ENCODE measurements at regions not wholly inside any gene's neighbourhood (a gene's known extent, or its start where the extent isn't known, plus 50 kb on each side); places are given as distances from the start of the nearest gene placed in this dataset.

DNA sequence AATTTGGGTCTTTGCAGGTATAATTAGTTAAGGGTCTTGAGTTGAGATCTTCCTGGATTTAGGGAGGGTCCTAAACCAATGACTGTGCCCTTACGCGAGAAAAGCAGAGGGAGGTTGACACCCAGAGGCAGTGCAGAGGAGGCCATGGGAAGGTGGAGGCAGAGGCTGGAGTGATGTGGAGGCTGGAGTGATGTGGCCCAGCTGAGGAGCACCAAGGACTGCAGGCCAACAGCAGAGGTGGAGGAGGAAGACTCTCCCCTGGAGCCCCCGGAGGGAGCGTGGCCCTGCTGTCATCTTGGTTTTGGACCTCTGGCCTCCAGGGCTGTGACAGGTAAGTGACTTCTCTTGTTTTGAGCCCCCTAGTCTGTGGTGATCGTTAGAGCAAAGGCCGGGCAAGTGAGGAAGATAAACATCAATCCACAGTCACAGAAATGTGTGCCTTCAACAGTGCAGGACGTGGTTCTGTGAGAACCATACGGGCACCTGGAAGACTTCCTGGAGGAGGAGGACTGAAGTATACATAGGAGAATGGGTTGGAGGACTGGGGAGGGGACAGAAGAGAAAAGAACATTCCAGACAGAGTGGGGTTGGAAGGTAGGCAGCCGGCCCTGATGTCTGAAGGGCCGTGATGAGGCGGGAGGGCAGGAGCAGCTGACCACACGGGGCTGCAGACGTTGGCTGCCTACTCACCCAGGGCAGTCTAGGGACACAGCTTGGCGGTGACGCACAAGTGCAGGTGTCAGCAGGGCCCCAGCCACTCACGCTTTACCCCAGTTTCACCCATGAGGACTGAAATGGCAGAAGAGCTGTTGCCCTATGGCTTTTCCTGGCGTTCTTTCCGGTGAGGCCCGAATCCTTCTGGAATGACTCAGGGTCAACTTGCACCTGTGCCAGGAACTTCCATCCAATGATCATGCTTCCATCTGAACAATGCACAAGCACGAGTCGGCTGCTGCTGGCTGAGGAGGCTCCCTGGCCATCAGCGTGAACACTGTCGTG lies 270.2 kb downstream of the CTTN start:
- no peak for TF ChIP-seq EZH2 (IDR thresholded peaks at IDR 0.05; ENCODE audit: low read length, missing control alignments)
- TF ChIP-seq, protein P1, sequence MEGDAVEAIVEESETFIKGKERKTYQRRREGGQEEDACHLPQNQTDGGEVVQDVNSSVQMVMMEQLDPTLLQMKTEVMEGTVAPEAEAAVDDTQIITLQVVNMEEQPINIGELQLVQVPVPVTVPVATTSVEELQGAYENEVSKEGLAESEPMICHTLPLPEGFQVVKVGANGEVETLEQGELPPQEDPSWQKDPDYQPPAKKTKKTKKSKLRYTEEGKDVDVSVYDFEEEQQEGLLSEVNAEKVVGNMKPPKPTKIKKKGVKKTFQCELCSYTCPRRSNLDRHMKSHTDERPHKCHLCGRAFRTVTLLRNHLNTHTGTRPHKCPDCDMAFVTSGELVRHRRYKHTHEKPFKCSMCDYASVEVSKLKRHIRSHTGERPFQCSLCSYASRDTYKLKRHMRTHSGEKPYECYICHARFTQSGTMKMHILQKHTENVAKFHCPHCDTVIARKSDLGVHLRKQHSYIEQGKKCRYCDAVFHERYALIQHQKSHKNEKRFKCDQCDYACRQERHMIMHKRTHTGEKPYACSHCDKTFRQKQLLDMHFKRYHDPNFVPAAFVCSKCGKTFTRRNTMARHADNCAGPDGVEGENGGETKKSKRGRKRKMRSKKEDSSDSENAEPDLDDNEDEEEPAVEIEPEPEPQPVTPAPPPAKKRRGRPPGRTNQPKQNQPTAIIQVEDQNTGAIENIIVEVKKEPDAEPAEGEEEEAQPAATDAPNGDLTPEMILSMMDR (conservative IDR thresholded peaks at IDR 0.05 in 1 of 2, IDR thresholded peaks at IDR 0.05 in 1 of 2; ENCODE audit: low read depth in 1 of 2, low read length in 2 of 2) = no peak
- Histone ChIP-seq H3K4me2 (ENCODE audit: extremely low read depth, insufficient read depth, low read length) (no peak overlapping the region), H3K9ac (ENCODE audit: insufficient read depth, low read length) (no peak overlapping the region), H3K9me3 (ENCODE audit: control insufficient read depth, insufficient read depth, low read depth, low read length) (no peaks in the 10 kb centered on the region), H4K20me1 (ENCODE audit: control insufficient read depth, extremely low read depth, insufficient read depth, low read length) (no peaks in the 10 kb centered on the region), H3K36me3 (ENCODE audit: control insufficient read depth, insufficient read depth, low read length) (no peaks in the 10 kb centered on the region), H2AFZ (ENCODE audit: low read length) (no peak overlapping the region), H3K4me1 (ENCODE audit: control insufficient read depth, extremely low read depth, insufficient read depth, low read length) (no peaks in the 10 kb centered on the region), H3K4me3 (replicated peaks in 1 of 4; ENCODE audit: control extremely low read depth in 1 of 4, insufficient read depth in 1 of 4, low read depth in 3 of 4, low read length in 4 of 4) (no peak overlapping the region), H3K79me2 (ENCODE audit: control insufficient read depth, insufficient read depth, low read length) (no peaks in the 10 kb centered on the region), H3K27me3 (ENCODE audit: control insufficient read depth, insufficient read depth, low read length) (no peaks in the 10 kb centered on the region), H3K27ac (ENCODE audit: insufficient read depth, low read length) (no peak overlapping the region)
- DNase-seq (ENCODE audit: low read depth in 2 of 2) = peak in 1 of 2 donors; percentile 33

DNA sequence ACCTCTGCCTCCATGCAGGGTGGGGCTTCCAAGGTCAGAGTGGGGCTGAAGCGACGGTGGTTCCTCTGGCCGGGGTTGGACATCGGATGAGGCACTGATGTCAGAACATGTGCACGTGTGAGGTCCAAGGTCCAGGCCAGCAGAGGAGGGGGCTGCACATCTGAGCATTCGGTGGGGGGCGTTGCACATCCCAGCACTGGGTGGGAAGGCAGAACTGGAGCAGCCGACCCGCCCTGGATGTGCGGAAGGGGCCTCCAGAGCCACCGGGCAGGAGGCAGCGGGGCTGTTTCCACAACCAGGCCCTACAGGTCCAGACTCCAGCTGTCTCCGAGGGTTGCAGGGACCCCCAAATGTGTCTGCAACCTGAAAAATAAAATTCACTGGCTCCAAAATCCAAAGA lies 271.0 kb downstream of the CTTN start:
- Histone ChIP-seq H2AFZ (ENCODE audit: low read length) (no peak overlapping the region), H3K4me2 (ENCODE audit: extremely low read depth, insufficient read depth, low read length) (no peak overlapping the region), H3K9ac (ENCODE audit: insufficient read depth, low read length) (no peak overlapping the region), H3K4me3 (replicated peaks in 1 of 4; ENCODE audit: control extremely low read depth in 1 of 4, insufficient read depth in 1 of 4, low read depth in 3 of 4, low read length in 4 of 4) (no peak overlapping the region), H3K27ac (ENCODE audit: insufficient read depth, low read length) (no peak overlapping the region), H3K36me3 (ENCODE audit: control insufficient read depth, insufficient read depth, low read length) (no peaks in the 10 kb centered on the region), H3K4me1 (ENCODE audit: control insufficient read depth, extremely low read depth, insufficient read depth, low read length) (no peaks in the 10 kb centered on the region), H3K27me3 (ENCODE audit: control insufficient read depth, insufficient read depth, low read length) (no peaks in the 10 kb centered on the region), H3K9me3 (ENCODE audit: control insufficient read depth, insufficient read depth, low read depth, low read length) (no peaks in the 10 kb centered on the region), H4K20me1 (ENCODE audit: control insufficient read depth, extremely low read depth, insufficient read depth, low read length) (no peaks in the 10 kb centered on the region), H3K79me2 (ENCODE audit: control insufficient read depth, insufficient read depth, low read length) (no peaks in the 10 kb centered on the region)
- TF ChIP-seq EZH2 (IDR thresholded peaks at IDR 0.05; ENCODE audit: low read length, missing control alignments) = no peak
- TF ChIP-seq, protein P1 (conservative IDR thresholded peaks at IDR 0.05 in 1 of 2, IDR thresholded peaks at IDR 0.05 in 1 of 2; ENCODE audit: low read depth in 1 of 2, low read length in 2 of 2) = no peak
- DNase-seq (ENCODE audit: low read depth in 2 of 2) = no peak

DNA sequence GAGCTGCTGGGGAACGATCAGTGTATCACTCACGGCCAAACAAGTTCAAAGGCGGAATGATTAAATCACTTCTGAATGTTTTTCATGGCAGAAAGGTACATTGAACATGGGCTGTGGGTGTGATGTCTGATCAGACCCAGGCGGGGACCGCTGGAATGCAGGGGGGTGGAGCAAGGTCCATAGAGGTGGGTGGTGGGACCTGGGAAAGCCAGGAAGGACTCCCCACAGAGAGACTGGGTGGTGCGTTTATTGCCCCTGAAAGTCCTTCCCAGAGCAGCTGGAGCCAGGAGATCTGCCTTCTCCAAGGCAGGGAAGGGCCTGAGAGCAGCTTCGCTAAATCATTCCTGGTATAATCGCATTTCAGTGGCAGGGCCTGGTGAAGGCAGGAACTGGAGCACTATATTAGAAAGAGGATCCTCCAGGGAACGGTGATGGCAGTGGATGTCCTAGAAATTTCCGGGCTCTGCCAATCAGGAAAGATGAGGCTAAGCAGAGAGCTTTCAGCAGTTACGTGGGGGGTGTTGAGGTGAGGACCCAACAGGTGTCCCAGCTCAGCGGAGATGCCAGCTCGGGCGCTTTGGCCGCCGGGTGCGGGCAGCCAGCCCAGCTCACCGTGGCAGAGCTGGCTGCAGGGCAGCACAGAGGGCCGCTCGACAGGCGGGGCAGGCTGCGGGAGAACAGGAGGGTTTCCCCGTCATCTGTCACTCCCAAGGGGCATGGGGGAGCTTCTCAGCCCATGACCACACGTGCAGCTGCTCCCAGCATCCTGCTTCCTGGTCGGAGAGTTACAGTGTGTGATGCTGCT lies 271.7 kb downstream of the CTTN start:
- Histone ChIP-seq H3K36me3 (ENCODE audit: control insufficient read depth, insufficient read depth, low read length) (no peaks in the 10 kb centered on the region), H3K4me2 (ENCODE audit: extremely low read depth, insufficient read depth, low read length) (no peak overlapping the region), H3K79me2 (ENCODE audit: control insufficient read depth, insufficient read depth, low read length) (no peaks in the 10 kb centered on the region), H3K9ac (ENCODE audit: insufficient read depth, low read length) (no peak overlapping the region), H3K27me3 (ENCODE audit: control insufficient read depth, insufficient read depth, low read length) (no peaks in the 10 kb centered on the region), H2AFZ (ENCODE audit: low read length) (no peak overlapping the region), H3K4me3 (replicated peaks in 1 of 4; ENCODE audit: control extremely low read depth in 1 of 4, insufficient read depth in 1 of 4, low read depth in 3 of 4, low read length in 4 of 4) (no peak overlapping the region), H3K4me1 (ENCODE audit: control insufficient read depth, extremely low read depth, insufficient read depth, low read length) (no peaks in the 10 kb centered on the region), H4K20me1 (ENCODE audit: control insufficient read depth, extremely low read depth, insufficient read depth, low read length) (no peaks in the 10 kb centered on the region), H3K9me3 (ENCODE audit: control insufficient read depth, insufficient read depth, low read depth, low read length) (no peaks in the 10 kb centered on the region), H3K27ac (ENCODE audit: insufficient read depth, low read length) (no peak overlapping the region)
- DNase-seq (ENCODE audit: low read depth in 2 of 2) = no peak
- TF ChIP-seq EZH2 (IDR thresholded peaks at IDR 0.05; ENCODE audit: low read length, missing control alignments) = no peak
- TF ChIP-seq, protein P1 (conservative IDR thresholded peaks at IDR 0.05 in 1 of 2, IDR thresholded peaks at IDR 0.05 in 1 of 2; ENCODE audit: low read depth in 1 of 2, low read length in 2 of 2) = no peak
